NCI-H146 (cell line): ENCODE measurements at regions not wholly inside any gene's neighbourhood (a gene's known extent, or its start where the extent isn't known, plus 50 kb on each side); places are given as distances from the start of the nearest gene placed in this dataset.
A peak's percentile ranks its signal among the peaks of the same experiment; 100 is the strongest.

Experiments used
- DNase-seq: peaks from one replicate; lab custom pipeline; 2025; lab: John Stamatoyannopoulos, UW

DNA sequence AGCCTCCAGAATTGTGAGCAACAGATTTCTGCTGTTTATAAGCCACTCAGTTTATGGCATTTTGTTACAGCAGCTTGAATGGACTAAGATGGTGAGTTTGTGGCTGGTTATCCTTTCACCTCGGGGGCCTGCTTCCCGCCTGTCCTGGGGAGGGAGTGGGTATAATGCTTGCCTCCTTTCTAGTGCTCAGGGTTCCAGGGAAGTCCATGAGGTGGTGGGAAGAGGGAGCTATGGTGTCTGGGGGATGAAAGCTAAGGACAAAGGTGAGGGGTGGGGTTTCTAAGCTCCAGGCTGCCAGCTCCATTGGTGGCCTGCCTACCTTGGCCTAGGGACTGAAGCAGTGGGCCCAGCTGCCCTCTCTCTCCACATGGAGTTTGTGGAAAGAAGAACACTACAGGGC is 50.2 kb upstream of the SDK2 start:
- DNase-seq: no peak

DNA sequence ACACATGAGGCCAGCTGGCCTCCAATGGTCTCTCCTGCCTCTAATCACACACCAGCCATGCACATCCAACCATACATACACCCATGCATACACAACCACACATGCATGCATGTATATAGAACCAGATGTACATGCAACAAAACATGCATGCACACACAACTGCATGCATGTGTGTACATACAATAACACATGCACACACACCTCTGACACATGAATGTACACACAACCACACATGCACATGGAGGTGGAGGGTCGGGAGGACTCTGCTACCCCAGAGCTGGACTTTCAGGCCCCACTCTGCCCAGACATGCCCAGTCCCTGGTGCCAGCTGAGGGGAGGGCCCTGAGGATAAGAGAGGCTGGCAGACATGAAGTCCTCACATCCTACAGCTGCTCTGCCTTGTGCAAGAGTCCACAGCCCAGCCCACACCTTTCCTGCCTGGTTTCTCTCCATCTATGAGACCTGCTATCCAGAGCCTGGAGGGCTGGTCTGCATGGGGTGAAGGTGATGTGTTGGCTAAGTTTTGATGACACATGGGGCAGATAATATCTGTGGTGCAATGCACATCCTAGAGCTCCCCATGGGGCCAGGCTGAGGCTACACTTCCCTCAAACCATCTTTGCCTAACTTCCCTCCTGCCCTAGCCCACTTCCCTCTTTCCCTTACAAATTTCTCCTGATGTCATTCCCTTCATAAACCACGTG is 50.9 kb upstream of the SDK2 start:
- DNase-seq: no peak

DNA sequence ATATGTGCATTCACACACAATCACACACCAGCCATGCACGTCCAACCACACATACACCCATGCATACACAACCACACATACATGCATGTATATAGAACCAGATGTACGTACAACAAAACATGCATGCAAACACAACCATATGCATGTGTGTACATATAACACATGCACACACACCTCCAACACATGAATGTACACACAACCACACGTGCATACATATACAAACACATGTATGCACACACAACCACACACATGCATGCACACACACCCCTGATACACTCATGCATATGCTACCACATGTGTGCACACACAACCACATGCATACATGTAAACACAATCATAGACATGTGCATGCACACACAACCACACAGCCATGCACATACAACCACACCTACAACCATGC is 52.0 kb upstream of the SDK2 start:
- DNase-seq: no peak

DNA sequence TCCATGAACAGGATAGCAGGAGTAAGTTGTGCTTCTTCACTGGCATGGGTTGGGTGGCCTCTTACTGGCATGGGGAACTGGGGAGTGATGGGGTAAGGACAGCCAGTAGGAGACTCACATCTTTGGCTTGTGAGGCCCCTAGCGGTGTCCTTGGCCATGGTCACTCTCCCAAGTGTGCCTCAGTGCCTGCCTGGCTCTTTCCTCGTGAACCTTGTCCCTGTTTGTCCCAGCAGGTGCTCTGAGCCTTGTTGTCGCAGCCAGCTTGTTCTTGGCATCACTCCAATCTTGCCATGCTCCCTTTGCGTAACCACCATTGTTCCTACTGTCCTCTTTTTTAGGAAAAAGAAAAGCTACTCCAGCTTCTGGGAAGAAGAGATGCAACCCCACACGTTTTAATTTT is 53.6 kb upstream of the SDK2 start:
- peak; percentile 88 for DNase-seq

DNA sequence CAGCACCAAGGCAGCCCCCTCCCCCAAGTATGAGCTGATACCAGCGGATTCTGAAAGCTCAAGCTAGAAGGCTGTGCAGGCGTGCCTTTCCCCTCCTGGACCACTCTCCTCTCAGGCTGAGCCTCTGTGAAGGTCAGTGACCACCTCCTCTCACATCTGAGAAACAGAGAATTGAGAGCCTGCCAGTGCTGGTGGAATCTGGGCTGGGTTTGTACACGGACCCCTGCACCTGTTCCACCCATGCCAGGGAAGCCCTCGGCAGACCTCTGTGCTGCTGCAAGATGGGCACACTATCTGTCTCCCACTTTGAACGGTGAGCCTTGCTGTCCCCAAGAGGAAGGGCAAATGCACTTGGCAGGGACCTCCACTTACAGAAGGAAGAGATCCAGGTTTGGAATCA is 54.7 kb upstream of the SDK2 start:
- DNase-seq: no peak

DNA sequence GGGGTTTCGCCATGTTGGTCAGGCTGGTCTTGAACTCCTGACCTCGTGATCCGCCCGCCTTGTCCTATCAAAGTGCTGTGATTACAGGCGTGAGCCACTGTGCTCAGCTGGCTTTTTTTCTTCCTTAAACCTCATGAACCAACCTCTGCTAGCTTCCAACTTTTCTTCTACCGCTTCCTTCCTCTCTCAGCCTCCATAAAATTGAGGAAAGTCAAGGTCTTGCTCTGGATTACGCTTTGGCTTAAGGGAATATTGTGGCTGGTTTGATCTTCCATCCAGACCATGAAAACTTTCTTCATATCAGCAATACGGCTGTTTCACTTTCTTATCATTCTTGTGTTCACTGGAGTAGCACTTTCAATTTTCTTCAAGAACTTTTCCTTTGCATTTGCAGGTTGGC is 57.5 kb upstream of the SDK2 start:
- no peak for DNase-seq

DNA sequence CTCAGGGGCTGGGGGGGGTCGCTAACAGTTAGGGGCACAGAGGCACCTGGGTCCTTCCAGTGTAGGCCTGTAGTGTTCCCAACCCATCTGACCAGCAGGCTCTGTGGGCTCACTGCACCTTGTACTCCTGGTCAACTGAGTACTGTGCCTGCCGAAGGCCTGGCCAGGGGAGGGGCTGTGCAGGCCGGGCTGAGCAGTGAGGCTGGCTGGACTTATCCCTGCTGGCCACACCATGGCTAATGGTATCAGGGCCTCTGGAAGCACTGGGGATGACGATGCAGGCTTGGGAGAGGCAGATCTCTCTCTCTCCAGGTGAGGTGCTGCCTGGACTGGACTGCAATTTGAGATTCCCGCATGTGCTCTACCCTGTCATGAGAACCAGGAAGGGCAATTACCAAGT is 58.9 kb upstream of the SDK2 start:
- DNase-seq: peak; percentile 16

DNA sequence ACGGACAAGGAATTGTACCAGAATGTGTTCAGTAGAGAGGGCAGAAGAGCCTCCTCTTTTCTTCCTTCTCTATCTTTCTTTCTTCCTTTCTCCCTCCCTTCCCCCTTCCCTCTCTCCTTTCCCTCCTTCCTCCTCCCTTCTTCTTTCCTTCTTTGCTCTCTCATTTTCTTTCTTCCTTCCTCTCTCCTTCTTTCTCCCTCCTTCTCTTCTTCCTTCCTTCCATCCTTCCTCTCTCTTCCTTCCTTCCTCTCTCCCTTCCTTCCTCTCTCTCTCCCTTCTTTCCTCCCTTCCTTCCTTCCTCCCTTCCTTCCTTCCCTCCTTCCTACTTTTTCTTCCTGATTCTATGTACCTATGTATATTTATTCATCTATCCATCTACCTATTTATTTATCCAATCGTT is 59.7 kb upstream of the SDK2 start:
- no peak for DNase-seq

DNA sequence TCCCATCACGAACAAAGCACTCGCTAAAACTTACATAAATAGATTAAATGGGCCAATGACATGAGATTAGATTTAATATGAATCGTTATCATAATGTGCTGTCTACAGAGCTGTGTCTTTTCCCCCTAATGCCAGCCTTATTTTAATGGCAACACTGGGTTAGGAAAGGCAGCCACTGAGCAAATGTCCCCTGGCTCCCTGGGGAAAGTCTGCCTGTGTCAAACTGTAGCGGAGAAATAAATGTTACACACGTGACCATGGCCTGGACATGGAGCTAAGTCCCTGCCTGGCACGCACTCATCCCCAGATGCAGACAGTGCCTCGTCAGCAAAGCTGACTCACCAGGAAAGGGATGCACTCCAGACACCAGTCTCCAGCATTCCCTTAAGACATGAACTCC is 61.3 kb upstream of the SDK2 start:
- no peak for DNase-seq

DNA sequence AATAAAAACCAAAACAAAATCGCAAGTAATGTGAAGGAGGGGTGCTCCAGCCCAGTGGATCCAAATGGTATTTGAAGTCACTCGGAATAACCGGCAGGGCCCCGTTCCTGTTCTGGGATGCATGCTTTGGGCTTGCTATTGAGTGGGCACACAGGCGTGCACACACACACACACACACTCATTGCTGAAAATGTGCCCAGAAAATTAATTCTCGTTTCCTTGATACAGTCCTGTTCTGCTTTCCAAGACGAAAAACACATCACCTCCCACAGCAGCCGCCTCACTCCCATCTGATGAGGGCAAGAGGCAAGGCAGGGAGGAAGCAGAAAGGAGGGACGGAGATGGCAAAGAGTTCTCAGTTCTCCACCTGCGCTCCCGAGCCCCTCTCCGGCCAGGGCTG is 62.2 kb upstream of the SDK2 start:
- no peak for DNase-seq

DNA sequence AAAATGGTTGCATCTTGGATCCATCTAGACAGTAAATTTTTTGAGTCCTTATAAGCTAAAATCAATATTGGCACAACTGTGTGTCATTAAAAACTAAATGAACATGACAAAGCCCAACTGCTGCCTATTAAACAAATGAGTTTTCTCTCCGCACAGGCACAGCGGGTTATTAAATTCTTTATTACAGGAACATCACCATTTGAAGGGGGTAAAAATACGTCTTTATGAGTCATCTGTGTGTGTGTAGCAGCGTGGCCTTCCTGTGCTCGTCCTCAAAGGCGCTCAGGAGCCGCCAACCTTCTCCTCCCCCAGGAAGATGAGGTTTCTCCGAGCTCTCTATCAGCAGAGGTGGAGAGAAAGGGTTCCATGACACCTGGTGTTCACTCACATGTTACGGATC is 62.6 kb upstream of the SDK2 start:
- peak; percentile 88 for DNase-seq

DNA sequence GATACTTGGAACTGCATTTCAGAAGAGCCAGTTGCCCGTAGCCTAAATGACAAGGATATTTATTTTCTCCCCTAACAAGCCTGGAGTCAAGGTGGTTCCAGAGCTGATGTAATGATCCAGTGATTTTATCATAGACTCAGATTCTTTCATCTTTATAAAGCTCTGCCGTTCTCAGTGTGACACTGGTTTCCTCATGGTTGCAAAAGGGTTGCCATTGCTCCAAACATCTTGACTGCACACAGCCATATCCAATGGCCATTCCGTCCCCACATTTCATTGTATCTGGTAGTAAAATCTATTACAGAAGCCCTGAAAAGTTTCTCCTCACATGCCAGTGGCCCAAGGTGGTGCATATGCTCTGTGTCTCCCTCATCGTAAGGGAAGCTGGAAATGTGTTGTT is 63.1 kb upstream of the SDK2 start:
- DNase-seq: no peak

DNA sequence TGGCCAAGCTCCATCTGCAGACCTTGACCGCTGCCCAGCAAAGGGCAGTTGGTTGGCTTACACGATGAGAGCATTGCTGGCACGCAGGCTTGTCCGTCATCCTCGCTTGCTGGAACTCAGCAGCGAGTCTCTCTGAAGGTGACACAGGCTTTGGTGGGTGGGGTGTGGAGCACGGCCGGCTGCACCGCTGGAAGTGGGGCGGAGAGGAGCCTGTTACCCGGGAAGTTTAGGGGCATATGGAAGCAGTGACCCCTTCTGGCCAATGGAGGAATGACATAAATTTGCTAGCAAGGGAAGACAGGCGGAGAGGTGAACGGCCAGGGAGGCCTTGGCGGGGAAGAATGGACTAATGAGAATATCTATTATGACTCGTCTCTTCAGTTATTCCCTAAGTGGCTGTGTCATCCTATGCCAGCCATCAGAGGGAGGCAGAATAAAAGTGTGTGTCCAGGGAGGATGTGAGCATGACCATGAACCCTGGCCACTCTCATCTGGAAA is 65.9 kb upstream of the SDK2 start:
- peak; percentile 79 for DNase-seq

DNA sequence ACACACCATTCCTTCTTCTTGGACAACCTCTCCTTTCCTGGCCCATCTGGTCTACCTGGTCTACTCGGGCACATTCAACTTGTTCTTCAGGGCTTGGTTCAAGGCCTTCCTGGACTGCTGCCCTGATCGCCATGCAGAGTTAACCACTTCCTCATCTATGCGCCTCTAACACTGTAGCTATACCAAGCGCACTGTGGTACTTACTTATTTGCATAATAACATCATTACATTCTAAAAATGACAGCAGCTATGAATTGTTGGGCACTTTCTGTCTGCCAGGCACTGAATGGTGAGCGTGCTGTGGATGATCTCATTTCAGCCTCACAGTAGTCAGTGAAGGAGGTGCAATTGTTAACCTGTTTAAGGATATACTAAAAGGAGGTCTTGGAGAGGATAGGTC is 66.9 kb upstream of the SDK2 start:
- no peak for DNase-seq

DNA sequence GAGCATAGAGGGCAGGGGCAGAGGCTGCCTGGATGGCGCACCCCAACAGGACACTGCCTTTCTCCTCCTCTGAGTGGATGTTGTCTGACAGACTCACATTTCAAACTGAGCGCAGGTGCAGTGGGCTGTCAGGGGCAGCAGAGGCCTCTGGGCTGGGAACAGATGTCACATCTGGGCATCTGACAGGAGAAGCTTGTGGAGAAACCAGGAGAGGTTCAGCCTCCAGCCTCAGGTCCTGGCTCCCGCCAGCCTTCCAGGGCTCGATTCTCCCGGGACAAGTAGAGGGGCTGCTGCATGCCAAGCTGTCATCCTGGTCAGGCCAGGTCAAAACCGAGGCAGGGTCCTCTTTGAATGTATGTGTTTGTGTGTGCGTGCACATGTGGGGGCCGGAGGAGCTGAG is 67.7 kb upstream of the SDK2 start:
- no peak for DNase-seq

DNA sequence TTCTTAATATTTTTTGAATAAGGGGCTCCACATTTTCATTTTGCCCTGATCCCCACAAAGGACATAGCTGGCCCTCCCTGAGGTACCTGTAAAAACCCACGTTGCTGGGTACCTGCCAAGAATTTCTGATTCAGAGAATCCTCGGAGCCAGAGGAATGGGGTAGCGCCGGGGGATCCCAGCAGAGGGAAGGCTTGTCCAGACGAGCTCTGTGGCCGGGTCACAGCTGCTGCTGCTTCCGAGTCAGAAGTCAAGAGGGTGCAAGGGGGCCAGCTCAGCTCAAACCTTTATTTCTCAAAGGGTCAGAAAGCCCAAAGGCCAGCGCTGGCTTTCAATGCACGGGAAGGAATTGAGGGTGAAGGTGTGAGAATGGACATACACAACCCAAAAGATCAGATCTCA is 68.9 kb upstream of the SDK2 start:
- no peak for DNase-seq

DNA sequence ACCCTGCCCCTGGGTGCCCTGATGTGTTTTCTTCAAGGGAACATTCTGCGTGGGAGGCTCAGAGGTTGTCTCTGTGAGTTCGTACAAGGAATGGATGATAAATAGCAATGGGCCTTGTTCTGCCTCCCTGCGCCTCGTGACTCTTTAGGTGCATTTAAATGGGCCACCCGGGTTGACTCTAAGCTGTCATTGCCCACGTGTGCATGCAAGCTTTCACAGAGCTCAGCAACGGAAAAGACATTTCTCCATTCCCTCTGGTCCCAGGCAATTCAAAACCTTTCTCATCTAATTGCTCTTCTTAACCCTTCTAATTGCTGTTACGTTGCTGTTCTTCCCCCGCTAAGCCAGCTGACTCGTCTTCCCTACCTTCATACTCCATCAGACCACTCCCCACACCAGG is 71.5 kb upstream of the SDK2 start:
- DNase-seq: no peak

DNA sequence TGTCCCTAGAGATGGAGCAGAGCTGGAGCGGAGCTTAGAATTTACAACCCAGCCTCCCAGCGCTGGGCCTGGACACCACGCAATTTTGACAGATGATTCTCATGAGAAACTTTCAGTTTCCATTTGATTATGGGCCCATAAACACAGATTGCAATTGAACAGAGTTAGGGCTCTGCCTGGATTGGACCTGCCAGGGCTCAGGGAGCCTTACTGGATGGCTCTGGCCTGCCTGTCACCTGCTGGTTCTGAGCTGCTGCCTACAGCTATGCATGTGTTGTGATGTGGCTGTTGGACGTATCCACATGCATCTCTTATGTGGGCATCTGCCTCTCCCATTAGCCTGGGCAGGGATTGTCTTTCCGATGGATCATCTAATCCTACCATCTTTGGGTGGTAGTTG is 73.4 kb upstream of the SDK2 start:
- DNase-seq: no peak

DNA sequence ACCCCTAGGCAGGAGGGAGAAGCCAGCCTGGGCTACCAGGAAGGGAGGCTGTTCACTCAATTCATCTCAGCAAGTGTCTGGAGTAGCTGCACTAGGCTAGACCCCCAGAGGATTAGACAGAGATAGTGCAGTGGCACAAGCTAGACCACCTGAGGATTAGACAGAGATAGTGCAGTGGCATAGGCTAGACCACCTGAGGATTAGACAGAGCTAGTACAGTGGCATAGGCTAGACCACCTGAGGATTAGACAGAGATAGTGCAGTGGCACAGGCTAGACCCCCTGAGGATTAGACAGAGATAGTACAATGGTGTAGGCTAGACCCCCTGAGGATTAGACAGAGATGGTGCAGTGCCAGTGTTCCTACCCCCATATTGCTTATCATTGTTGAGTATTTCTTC is 74.1 kb upstream of the SDK2 start:
- DNase-seq: no peak

DNA sequence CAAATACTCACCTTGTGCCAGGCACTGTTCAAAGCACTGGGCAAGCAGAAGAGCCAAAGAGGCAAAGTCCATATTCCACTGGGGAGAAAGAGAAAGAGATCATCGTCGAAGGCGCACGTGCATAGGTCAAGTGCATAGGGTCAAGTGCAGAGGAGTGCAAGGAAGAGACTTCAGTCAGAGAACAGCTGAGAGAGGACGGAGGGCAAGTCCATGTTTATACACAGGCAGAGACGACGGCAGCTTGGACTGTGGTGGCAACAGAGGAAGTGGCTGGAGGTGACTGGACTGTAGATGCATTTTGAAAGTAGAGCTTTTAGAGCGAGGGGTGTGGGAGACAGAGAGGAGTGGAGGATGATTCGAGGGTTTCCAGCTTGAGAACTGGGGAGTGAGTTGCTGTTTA is 74.7 kb upstream of the SDK2 start:
- DNase-seq: no peak

DNA sequence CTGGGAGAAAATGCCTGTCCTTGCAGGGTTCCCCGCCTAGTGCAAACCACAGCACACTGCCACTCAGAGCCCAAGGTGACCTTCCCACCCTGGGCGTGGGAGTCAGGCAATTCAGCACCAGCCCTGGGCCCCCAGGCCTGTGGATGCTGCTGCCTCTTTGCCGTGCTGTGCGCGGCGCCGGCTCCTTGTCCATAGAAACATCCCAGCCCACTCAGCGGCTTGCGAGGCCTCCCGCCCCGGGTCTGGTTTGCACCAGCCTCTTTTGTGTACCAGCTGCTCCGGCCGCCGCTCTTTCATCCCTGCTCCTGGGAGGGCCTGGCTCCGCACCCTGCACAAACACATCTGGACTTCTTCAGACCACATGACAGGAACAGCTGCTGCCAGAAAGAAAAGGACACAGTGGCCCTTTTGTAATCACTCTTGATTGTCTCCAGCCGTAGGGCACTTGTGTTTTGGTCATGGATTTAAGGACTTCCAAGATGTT is 75.4 kb upstream of the SDK2 start:
- DNase-seq: peak; percentile 79

DNA sequence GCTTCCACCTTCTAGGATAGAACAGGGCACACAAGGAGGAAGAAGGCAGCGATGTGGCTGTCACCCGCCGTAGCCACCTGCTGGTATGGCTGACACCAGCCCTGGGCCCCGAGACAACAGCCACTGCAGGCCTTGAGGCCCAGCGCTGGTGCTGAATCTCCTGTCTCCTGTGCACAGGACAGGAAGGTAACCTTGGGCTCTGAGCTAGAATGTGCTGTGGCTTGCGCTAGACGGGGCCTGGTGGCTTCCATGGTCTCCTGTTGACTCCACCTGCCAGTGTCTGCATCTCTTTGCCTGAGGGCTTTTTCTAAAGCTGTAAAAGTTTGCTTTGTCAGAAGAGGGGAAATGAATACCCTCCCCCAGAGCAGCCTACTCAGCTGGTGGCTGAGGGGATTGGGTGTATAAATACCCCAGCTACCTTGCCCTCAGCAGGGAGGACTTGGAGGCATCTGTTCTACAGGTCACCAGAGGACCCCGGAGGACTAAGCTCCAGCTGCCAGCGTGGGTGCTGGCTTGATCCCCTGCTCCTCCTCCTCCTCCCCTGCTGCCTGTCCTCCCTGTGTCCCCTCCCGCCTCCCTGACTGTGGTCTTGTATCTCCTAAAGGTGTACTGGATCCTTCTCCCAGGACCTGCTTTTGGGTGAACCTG is 76.1 kb upstream of the SDK2 start:
- DNase-seq: peak; percentile 85

DNA sequence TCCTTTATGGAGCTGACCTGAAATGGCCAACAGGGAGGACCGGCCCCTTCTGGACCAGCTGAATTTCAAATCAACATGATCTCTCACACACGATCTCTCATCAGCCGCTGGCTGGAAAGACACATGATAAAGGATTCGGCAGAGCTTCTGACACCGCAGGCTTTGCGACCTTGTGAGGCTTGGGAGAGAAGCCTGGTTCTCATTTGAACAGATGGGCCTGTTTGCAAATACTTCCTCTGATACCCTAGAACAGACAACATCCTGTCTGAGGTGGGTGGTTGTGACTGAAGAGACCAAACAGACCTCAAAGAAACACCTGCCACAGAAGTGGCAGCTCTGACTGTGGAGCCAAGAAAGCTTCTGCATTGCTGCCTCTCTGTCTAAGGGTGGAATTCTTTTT is 77.9 kb upstream of the SDK2 start:
- DNase-seq: no peak

DNA sequence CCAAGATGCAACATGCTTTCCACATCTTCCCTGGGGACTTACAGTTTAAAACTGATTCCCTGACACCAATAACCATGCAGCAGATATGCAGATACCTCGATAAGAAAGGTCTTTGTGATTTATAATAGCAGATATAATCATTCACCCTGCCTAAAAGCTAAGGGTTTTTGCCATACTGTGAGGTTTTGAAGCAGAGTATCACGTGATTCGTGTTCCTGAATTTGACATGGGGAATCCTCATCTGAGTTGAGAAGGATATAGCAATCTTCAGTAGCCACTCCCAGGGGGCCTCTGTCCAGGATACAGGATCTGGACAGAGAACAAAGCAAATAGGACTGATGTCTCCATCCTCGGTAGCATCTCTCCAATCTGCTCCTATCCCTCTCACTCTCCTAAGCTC is 79.1 kb upstream of the SDK2 start:
- no peak for DNase-seq
